ENCODE measurements at regions not wholly inside any gene's neighbourhood (a gene's known extent, or its start where the extent isn't known, plus 50 kb on each side); places are given as distances from the start of the nearest gene placed in this dataset.

GRCh38 chr1:218090459-218090858, 194.6 kb upstream of the RRP15 start:
- no peak for ATAC-seq
- intact Hi-C loops (cut with DNase I), result loop anchor here (5.0 kb wide), 1 partner anchor 1192 kb away; no protein-coding TSS in a partner anchor
- no peak for DNase-seq (ENCODE audit: low spot score)

GRCh38 chr1:218101409-218101808, 183.7 kb upstream of the RRP15 start:
- intact Hi-C loops (cut with DNase I), result no loop called here
- no peak for DNase-seq (ENCODE audit: low spot score)

DNA sequence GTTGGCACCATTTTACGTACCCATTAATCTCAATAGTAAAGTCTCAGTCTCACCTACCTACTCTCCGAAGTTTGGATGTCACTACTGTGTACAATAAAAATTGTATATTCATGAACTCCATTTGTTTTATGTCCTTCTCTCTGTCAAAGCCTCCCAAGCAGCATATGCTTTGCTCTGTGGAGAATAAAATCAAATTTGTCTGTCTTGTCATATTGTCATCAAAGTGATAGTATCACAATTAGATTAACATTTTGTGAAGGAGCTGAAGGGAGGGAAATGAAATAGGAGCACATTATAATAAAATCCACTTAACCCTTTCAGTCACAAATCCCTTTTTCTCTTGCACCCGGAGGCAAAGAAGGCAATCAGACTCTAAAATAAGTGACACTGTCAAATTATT, 177.1 kb upstream of the RRP15 start:
- intact Hi-C loops (cut with DNase I), result no loop called here
- DNase-seq (ENCODE audit: low spot score) (no peak), ATAC-seq (no peak)

More at GRCh38 chr1:218101409-218101808, 183.7 kb upstream of the RRP15 start:
- no peak for ATAC-seq

DNA sequence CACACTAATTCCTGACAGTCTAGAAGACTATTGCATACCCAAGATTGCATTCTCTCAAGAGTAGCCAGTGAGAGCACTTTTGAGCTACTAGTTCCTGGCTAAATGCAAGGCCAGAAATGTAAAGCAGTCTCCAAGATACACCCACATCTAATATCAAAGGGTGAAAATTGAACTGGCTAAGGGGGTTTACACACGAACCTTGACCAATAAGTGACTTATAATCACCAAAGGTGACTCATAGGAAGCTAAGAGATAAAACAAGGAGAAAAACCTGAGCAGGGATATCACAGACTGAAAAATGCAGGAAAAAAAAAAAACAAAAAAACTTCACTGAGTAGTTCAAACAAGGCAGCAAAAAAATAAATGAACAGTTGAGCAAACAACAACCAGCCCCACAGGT, 172.2 kb upstream of the RRP15 start:
- intact Hi-C loops (cut with DNase I), result no loop called here
- DNase-seq (ENCODE audit: low spot score) (no peak), ATAC-seq (no peak)

DNA sequence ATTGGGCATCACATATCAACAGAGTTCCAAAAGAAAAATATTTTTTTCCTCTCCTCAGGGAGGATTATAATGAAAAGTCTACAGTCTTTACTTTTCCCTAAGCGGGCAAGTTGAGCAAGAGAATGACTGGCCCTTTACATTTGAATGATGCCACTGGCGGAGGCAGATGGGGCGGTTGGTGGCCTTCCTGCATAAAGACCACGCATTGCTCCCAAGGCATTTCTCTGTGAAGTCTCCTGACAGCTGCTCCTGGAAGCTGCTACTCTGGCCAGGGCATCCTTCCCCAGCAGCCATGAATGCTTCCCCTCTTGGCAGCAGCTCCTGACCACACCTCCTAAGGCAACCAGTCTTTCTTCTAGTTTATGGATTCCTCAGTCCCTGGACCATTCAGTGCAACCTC, 161.1 kb upstream of the RRP15 start:
- intact Hi-C loops (cut with DNase I), result no loop called here
- ATAC-seq (no peak), DNase-seq (ENCODE audit: low spot score) (no peak)

- intact Hi-C loops (cut with DNase I), result no loop called here
- ATAC-seq (no peak), DNase-seq (ENCODE audit: low spot score) (no peak)
These were observed 149.7 kb upstream of the RRP15 start for GRCh38 chr1:218135371-218135770.

DNA sequence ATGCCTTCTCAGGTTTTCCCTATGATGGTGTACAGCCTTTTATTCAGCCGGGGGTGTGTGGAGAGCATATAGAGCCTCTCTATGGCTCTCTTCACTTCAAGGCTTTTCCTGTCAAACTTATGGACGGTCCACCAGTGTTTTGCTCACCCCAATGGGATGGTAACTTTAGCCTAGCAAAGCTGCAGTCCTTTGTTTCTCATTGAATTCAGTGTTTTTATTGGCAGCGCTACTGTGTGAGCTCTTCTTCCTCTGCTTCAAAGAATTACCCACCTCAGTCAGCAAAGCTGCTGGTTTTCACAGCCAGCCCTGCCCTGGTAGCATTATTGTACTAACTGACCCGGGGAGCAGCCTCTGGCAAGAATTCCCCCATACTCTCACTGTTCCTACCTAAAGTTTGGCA, 145.3 kb upstream of the RRP15 start:
- no peak for ATAC-seq
- intact Hi-C loops (cut with DNase I), result no loop called here
- no peak for DNase-seq (ENCODE audit: low spot score)

DNA sequence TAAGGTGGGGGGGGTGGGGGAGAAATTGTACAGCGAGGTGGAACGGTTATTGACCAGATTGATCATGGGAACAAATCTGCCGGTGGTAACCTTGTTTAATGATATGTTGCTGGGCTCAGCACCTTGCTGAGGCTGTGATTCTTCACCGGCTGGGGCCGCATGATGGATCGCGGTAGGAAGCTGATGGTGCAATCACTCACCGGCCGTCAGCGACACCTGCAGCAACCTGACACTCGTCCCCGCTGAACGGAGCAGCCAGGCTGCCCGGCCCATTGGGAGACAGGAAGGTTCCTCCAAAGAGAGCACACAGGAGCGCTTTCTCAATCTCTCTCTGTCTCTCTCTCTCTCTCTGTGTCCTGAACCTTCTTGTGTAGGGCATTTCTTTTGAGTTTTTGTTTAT, 128.5 kb upstream of the RRP15 start:
- intact Hi-C loops (cut with DNase I), result no loop called here
- DNase-seq (ENCODE audit: low spot score) (no peak), ATAC-seq (no peak)

DNA sequence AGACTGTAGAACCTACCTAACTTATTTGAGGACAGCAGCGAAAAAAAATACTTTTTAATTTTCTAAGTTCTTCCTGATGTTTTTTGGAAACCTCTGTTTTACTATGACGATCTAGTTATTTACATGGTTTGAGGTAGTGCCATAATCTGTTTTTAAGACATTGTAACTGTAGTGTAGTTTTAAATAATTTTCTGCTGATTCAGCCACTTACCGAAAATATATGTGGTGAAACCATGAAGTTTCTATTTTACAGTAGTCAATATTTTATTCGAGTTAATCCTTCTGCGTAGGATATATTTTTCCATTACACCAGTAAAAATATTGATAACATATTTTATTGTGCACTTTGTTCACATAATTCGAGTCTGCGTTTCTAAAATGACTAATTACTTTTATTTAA, 121.7 kb upstream of the RRP15 start:
- DNase-seq (ENCODE audit: low spot score) (no peak), ATAC-seq (no peak)
- intact Hi-C loops (cut with DNase I), result no loop called here

DNA sequence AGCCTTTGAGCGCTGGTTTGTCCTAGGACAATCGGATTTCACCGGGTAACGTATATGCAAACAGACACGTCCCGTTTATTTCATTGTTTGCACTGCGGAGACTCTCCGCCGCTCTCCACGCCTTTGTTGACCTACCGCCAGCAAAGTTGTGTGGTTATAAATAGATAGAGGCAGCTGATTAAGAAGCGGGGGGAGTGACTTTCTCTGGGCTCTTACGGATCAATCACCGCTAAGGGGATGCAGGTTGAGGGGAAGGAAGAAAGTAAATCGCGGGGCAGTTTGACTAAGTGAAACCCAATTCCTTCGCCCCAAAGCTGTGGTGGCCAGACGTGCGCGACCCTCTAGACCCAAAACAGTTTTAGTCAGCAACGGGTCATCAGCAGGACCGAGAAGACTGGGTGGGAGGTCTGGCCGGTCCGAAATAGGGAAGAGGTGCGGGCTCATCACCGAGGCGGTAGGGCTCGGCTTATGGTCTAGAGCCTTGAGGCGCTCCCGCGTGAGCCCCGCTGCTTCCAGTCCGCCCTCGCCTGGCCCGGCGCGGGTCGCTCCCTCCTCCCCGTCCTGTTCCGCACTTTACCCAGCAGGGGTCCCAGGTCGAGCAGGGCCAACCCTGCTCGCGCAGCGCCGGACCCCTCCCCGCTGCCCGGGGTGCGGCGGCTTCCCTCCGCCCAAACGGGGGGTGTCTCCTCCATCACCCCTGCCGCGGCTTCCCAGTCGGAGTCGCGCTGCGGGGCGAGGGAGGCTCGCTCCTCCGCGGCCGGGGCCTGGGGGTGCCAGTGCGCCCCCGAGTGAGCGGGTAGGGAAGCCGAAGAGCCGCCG, 120.8 kb upstream of the RRP15 start:
- no peak for DNase-seq (ENCODE audit: low spot score)
- intact Hi-C loops (cut with DNase I), result no loop called here
- peak; percentile 50 for ATAC-seq

DNA sequence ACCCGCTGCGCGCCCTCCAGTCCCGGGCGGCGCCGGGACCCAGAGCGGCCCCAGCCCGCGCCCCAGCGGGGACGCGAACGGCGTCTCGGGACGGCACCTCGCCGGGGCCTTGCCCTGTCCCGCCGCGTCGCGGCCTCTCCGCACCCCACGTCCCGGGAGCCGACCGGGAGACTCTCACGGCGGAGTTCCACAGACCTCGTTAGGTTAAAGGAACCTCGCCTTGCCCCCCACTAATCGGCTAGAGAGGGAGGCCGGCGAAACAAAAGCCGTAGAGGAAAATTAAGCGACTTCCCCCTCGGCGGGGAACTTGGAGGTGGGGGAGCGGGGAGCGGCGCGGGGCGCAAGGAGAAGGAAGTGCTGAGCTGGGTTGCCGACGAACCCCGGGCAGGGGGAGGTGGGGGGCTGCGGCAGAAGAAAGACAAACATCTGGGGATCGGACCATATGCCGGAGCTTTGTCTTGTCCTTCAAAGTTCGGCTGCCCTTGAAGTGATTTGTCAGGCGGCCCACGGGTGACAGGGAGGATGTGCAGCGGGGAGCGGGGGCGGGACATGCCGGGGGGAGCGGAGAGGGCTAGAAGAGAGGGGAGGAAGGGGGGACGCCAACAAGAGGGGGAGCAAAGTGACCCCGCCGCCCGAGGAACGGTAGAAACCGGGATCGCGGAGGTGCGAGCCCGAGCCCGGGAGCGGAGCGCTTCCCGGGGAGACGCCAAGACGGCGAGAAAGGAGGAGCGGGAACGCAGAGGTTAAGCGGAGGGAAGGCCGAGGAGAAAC, 120.0 kb upstream of the RRP15 start:
- DNase-seq (ENCODE audit: low spot score) (peak; percentile 57), ATAC-seq (peak; percentile 41)
- intact Hi-C loops (cut with DNase I), result no loop called here

DNA sequence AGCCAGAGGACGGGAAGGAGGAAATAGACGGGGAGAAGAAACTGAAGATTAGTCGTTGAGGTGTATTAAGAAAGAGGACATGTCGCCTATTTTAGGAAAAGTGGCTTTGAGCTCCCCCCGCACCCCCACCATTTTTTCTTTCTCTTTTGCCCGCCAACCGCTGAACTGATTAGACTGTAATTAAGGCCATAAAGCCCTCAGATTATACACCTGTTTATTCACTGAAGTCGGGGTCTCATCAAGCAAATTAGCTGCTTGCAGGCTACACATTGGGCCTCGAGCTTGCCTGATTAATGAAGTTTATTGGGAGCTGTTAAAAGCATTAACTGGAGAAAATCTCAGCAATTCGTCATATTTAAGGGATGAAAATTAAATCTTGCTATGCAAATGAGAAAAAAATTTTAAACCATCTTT, 119.4 kb upstream of the RRP15 start:
- no peak for DNase-seq (ENCODE audit: low spot score)
- intact Hi-C loops (cut with DNase I), result no loop called here
- no peak for ATAC-seq

- intact Hi-C loops (cut with DNase I), result no loop called here
- no peak for DNase-seq (ENCODE audit: low spot score)
- no peak for ATAC-seq
These were observed 118.7 kb upstream of the RRP15 start for GRCh38 chr1:218166268-218166945.

DNA sequence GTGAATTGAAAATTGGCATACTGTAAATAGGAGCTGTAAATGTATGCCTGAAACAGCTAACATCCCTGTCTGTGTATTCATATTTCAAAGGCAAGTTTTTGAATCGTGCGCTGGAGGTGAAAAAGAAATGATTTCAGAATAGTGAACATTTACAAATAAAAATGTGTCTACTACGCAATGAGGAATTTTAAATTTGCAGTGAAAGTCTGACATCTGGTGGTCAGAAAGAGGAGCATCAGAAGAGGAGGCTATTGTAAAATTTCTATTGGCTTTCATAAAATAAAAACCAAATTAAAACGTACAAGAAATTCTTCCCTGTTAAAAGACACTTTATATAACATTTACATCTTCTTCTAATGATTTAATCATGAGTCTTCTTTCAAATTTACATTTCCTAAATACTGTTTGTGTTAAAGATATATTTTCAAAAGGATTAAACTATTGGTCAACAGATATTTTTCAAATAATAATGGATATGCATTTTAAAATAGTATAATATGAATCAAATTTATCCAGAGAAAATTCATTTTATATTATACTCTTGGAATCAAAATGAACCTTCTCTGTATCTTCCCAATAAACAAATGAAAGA, 113.7 kb upstream of the RRP15 start:
- no peak for ATAC-seq
- no peak for DNase-seq (ENCODE audit: low spot score)
- intact Hi-C loops (cut with DNase I), result no loop called here

DNA sequence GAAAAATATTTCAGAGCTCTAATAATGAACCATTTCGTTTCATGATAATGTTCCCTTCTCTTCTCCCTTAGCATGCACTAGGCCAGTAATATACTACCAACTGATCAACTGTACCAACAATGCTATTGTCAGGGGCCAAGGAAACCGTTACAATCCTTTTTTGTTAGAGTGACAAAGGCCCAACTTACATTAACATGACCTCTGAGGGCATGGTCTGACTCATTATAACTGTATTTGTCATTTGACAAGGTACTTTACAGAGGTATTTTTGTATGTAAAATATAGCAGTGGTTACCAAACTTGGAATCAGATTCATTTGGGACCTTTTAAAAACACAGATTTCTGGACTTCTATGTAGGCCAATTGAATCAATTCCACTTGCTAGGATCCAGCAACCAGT, 102.6 kb upstream of the RRP15 start:
- DNase-seq (ENCODE audit: low spot score) (no peak), ATAC-seq (no peak)
- intact Hi-C loops (cut with DNase I), result no loop called here

- ATAC-seq (no peak), DNase-seq (ENCODE audit: low spot score) (no peak)
- intact Hi-C loops (cut with DNase I), result no loop called here
These were observed 84.1 kb upstream of the RRP15 start for GRCh38 chr1:218200979-218201378.

GRCh38 chr1:218201601-218202000, 83.5 kb upstream of the RRP15 start:
- ATAC-seq (no peak), DNase-seq (ENCODE audit: low spot score) (no peak)
- intact Hi-C loops (cut with DNase I), result no loop called here

GRCh38 chr1:218205721-218206120, 79.4 kb upstream of the RRP15 start:
- intact Hi-C loops (cut with DNase I), result no loop called here
- DNase-seq (ENCODE audit: low spot score) (no peak), ATAC-seq (no peak)

DNA sequence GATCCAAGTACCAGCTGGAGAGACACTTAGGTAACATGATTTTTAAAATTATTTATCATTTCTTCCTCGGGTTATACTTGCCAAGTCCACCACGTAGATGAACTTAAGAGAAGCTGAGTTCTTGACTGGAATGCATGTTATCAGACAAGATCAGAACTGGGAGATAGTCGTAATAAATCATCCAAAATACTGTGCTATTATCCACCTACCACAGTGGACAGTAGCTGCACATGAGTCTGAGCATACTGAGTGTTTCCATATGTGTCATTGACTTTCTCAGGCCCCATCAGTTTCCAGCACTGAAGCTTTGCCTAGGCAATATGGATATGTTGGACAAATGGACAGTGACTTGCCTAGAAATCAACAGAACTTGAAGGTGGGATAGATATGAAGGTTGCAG, 77.9 kb upstream of the RRP15 start:
- DNase-seq (ENCODE audit: low spot score), result no peak
- no peak for ATAC-seq
- intact Hi-C loops (cut with DNase I), result no loop called here
